ENCODE measurements at regions not wholly inside any gene's neighbourhood (a gene's known extent, or its start where the extent isn't known, plus 50 kb on each side); places are given as distances from the start of the nearest gene placed in this dataset.

DNA sequence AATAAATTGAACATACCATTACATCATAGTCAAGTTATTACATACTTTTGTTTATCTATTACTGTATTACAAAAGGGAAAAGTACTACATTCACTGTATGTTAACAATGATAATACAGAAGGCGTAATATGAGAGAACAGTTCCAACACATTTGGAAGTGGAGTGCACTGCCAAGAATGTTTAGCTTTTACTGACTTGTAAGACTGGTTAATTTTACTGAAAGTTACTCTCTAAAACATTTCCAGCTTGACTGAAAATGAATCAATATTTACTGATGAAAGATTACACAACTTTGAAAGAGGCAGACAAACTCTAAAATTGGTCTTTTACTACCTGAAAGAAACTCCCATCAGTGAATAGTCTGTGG, 728.5 kb downstream of the FSCB start:
- Mint-ChIP-seq H3K36me3 (ENCODE audit: low read depth) (peaks cover 9% of the 10 kb centered on the region; the same call in 1 of the 3 replicates), H3K4me3 (no peak overlapping the region), H3K27ac (no peak overlapping the region), H3K9me3 (peaks cover 15% of the 10 kb centered on the region), H3K4me1 (peaks cover 10% of the 10 kb centered on the region), H3K27me3 (ENCODE audit: insufficient read depth, low read depth, poor library complexity) (peaks cover 1% of the 10 kb centered on the region)
- Histone ChIP-seq H2AFZ (no peak overlapping the region), H3K79me2 (replicated peaks; ENCODE audit: insufficient read depth) (no peaks in the 10 kb centered on the region), H4K20me1 (replicated peaks; ENCODE audit: insufficient read depth) (no peaks in the 10 kb centered on the region), H3K27ac (ENCODE audit: low read depth) (no peak overlapping the region), H3K4me2 (no peak overlapping the region), H3K4me3 (no peak overlapping the region), H3K36me3 (ENCODE audit: insufficient read depth) (no peaks in the 10 kb centered on the region), H3K27me3 (ENCODE audit: insufficient read depth) (no peaks in the 10 kb centered on the region), H3F3A (replicated peaks; ENCODE audit: low read depth) (no peaks in the 10 kb centered on the region), H3K9me2 (ENCODE audit: insufficient read depth) (no peaks in the 10 kb centered on the region), H3K4me1 (ENCODE audit: insufficient read depth) (peaks cover 10% of the 10 kb centered on the region; the same call in 1 of the 2 replicates)
- ATAC-seq (no peak), DNase-seq (ENCODE audit: low spot score) (no peak)
- no peak for TF ChIP-seq STAT1 (IDR thresholded peaks at IDR 0.05; ENCODE audit: unreplicated experiment)
- TF ChIP-seq, protein P1, sequence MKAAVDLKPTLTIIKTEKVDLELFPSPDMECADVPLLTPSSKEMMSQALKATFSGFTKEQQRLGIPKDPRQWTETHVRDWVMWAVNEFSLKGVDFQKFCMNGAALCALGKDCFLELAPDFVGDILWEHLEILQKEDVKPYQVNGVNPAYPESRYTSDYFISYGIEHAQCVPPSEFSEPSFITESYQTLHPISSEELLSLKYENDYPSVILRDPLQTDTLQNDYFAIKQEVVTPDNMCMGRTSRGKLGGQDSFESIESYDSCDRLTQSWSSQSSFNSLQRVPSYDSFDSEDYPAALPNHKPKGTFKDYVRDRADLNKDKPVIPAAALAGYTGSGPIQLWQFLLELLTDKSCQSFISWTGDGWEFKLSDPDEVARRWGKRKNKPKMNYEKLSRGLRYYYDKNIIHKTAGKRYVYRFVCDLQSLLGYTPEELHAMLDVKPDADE (IDR thresholded peaks at IDR 0.05): no peak
- no peak for TF ChIP-seq NANOG (IDR thresholded peaks at IDR 0.05; ENCODE audit: borderline replicate concordance)
- TF ChIP-seq, protein P2, sequence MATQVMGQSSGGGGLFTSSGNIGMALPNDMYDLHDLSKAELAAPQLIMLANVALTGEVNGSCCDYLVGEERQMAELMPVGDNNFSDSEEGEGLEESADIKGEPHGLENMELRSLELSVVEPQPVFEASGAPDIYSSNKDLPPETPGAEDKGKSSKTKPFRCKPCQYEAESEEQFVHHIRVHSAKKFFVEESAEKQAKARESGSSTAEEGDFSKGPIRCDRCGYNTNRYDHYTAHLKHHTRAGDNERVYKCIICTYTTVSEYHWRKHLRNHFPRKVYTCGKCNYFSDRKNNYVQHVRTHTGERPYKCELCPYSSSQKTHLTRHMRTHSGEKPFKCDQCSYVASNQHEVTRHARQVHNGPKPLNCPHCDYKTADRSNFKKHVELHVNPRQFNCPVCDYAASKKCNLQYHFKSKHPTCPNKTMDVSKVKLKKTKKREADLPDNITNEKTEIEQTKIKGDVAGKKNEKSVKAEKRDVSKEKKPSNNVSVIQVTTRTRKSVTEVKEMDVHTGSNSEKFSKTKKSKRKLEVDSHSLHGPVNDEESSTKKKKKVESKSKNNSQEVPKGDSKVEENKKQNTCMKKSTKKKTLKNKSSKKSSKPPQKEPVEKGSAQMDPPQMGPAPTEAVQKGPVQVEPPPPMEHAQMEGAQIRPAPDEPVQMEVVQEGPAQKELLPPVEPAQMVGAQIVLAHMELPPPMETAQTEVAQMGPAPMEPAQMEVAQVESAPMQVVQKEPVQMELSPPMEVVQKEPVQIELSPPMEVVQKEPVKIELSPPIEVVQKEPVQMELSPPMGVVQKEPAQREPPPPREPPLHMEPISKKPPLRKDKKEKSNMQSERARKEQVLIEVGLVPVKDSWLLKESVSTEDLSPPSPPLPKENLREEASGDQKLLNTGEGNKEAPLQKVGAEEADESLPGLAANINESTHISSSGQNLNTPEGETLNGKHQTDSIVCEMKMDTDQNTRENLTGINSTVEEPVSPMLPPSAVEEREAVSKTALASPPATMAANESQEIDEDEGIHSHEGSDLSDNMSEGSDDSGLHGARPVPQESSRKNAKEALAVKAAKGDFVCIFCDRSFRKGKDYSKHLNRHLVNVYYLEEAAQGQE (IDR thresholded peaks at IDR 0.05; ENCODE audit: unreplicated experiment): no peak
- TF ChIP-seq, protein P3, sequence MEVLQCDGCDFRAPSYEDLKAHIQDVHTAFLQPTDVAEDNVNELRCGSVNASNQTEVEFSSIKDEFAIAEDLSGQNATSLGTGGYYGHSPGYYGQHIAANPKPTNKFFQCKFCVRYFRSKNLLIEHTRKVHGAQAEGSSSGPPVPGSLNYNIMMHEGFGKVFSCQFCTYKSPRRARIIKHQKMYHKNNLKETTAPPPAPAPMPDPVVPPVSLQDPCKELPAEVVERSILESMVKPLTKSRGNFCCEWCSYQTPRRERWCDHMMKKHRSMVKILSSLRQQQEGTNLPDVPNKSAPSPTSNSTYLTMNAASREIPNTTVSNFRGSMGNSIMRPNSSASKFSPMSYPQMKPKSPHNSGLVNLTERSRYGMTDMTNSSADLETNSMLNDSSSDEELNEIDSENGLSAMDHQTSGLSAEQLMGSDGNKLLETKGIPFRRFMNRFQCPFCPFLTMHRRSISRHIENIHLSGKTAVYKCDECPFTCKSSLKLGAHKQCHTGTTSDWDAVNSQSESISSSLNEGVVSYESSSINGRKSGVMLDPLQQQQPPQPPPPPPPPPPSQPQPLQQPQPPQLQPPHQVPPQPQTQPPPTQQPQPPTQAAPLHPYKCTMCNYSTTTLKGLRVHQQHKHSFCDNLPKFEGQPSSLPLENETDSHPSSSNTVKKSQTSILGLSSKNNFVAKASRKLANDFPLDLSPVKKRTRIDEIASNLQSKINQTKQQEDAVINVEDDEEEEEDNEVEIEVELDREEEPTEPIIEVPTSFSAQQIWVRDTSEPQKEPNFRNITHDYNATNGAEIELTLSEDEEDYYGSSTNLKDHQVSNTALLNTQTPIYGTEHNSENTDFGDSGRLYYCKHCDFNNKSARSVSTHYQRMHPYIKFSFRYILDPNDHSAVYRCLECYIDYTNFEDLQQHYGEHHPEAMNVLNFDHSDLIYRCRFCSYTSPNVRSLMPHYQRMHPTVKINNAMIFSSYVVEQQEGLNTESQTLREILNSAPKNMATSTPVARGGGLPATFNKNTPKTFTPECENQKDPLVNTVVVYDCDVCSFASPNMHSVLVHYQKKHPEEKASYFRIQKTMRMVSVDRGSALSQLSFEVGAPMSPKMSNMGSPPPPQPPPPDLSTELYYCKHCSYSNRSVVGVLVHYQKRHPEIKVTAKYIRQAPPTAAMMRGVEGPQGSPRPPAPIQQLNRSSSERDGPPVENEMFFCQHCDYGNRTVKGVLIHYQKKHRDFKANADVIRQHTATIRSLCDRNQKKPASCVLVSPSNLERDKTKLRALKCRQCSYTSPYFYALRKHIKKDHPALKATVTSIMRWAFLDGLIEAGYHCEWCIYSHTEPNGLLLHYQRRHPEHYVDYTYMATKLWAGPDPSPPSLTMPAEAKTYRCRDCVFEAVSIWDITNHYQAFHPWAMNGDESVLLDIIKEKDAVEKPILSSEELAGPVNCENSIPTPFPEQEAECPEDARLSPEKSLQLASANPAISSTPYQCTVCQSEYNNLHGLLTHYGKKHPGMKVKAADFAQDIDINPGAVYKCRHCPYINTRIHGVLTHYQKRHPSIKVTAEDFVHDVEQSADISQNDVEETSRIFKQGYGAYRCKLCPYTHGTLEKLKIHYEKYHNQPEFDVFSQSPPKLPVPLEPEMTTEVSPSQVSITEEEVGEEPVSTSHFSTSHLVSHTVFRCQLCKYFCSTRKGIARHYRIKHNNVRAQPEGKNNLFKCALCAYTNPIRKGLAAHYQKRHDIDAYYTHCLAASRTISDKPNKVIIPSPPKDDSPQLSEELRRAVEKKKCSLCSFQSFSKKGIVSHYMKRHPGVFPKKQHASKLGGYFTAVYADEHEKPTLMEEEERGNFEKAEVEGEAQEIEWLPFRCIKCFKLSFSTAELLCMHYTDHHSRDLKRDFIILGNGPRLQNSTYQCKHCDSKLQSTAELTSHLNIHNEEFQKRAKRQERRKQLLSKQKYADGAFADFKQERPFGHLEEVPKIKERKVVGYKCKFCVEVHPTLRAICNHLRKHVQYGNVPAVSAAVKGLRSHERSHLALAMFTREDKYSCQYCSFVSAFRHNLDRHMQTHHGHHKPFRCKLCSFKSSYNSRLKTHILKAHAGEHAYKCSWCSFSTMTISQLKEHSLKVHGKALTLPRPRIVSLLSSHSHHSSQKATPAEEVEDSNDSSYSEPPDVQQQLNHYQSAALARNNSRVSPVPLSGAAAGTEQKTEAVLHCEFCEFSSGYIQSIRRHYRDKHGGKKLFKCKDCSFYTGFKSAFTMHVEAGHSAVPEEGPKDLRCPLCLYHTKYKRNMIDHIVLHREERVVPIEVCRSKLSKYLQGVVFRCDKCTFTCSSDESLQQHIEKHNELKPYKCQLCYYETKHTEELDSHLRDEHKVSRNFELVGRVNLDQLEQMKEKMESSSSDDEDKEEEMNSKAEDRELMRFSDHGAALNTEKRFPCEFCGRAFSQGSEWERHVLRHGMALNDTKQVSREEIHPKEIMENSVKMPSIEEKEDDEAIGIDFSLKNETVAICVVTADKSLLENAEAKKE (CRISPR knock-in tag; IDR thresholded peaks at IDR 0.05): no peak
- no peak for TF ChIP-seq EZH2phosphoT487 (IDR thresholded peaks at IDR 0.05; ENCODE audit: unreplicated experiment)
- no peak for TF ChIP-seq ZNF331 (CRISPR knock-in tag; IDR thresholded peaks at IDR 0.05; ENCODE audit: low read depth)

Measured in GM23338 (cell line).